Loucy (cell line): ENCODE measurements at regions not wholly inside any gene's neighbourhood (a gene's known extent, or its start where the extent isn't known, plus 50 kb on each side); places are given as distances from the start of the nearest gene placed in this dataset.

Experiments used
- H2AFZ ChIP-seq: fragments of 200-600 bp; sonication (generic); 2 replicates; pipeline ENCODE4 v1.6.0; 2016; ENCODE audit warnings: antibody characterized with exemption, mild to moderate bottlenecking, low read length, moderate library complexity
- H3F3A ChIP-seq: fragments of 200-600 bp; 2 replicates; pipeline ENCODE4 v1.6.0; 2016; ENCODE audit warnings: antibody characterized with exemption, low read depth, mild to moderate bottlenecking
- H3K27me3 ChIP-seq: fragments of 200-600 bp; sonication (generic); 2 replicates; pipeline ENCODE4 v1.6.1; 2014; ENCODE audit warnings: low read length, mild to moderate bottlenecking; ENCODE audit not compliant: insufficient read depth, poor library complexity, severe bottlenecking
- H3K36me3 ChIP-seq: fragments of 200-600 bp; sonication (generic); 2 replicates; pipeline ENCODE4 v1.6.1; 2016; ENCODE audit warnings: low read length; ENCODE audit not compliant: insufficient read depth
- H3K4me1 ChIP-seq: fragments of 200-600 bp; sonication (generic); 2 replicates; pipeline ENCODE4 v1.5.1; 2014; ENCODE audit warnings: low read length, mild to moderate bottlenecking; ENCODE audit not compliant: insufficient read depth, poor library complexity, severe bottlenecking
- H3K4me2 ChIP-seq: fragments of 200-600 bp; sonication (generic); 2 replicates; pipeline ENCODE4 v1.6.0; 2014; ENCODE audit warnings: antibody characterized with exemption, low read length, low read depth, mild to moderate bottlenecking; ENCODE audit not compliant: poor library complexity, severe bottlenecking
- H3K4me3 ChIP-seq: fragments of 200-600 bp; sonication (generic); 2 replicates; pipeline ENCODE4 v1.5.1; 2014; ENCODE audit warnings: low read length, mild to moderate bottlenecking, mixed read lengths; ENCODE audit not compliant: poor library complexity, severe bottlenecking
- H3K79me2 ChIP-seq: fragments of 200-600 bp; sonication (generic); 2 replicates; pipeline ENCODE4 v1.6.1; 2014; ENCODE audit warnings: low read length; ENCODE audit not compliant: insufficient read depth
- H3K9ac ChIP-seq: fragments of 200-600 bp; sonication (generic); 2 replicates; pipeline ENCODE4 v1.6.0; 2014; ENCODE audit warnings: mild to moderate bottlenecking, low read depth, low read length, moderate library complexity; ENCODE audit not compliant: poor library complexity, severe bottlenecking
- H3K9me2 ChIP-seq: fragments of 200-600 bp; sonication (generic); replicated peaks from 2 replicates; pipeline ENCODE4 v1.6.1; 2016; ENCODE audit warnings: low read depth, low read length, mixed read lengths
- H3K9me3 ChIP-seq: fragments of 200-600 bp; sonication (generic); 2 replicates; pipeline ENCODE4 v1.6.1; 2014; ENCODE audit warnings: mild to moderate bottlenecking, antibody characterized with exemption, low read length, low read depth; ENCODE audit not compliant: insufficient read depth
- H4K20me1 ChIP-seq: fragments of 200-600 bp; sonication (generic); 2 replicates; pipeline ENCODE4 v1.6.0; 2014; ENCODE audit warnings: antibody characterized with exemption, low read length, mild to moderate bottlenecking; ENCODE audit not compliant: insufficient read depth, poor library complexity, severe bottlenecking
- CTCF ChIP-seq: fragments of 200-600 bp; sonication (generic); conservative IDR thresholded peaks from 2 replicates; pipeline ENCODE4 v1.5.1; 2014; ENCODE audit warnings: mild to moderate bottlenecking, antibody characterized with exemption, low read length
- EZH2phosphoT487 ChIP-seq: fragments of 200-600 bp; IDR thresholded peaks from 2 replicates; pipeline ENCODE4 v1.6.1; 2018; ENCODE audit warnings: antibody characterized with exemption, mild to moderate bottlenecking, moderate library complexity, borderline replicate concordance

DNA sequence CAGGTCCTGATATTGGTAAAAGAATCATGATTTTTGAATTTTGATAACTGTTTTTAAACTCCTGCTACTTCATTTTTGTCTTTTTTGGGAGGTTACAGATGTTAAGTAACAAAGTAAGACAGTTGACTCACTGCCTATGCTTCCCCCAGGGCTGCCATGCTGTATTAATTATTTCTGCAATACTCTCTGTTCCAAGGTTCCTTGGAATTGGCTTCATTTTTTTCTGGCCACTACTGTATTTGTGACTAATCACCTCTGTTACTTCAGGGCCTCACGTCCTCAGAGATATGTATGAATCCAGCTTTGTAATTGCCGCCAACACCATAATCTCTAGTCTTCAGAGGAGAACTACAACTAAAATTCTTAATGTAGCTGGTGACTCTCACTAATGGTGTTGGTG lies 1729.3 kb downstream of the C4orf33 start:
- Histone ChIP-seq H3F3A (no peaks in the 10 kb centered on the region), H3K4me3 (no peak overlapping the region), H3K79me2 (no peaks in the 10 kb centered on the region), H3K9me3 (no peaks in the 10 kb centered on the region), H4K20me1 (no peaks in the 10 kb centered on the region), H3K9ac (no peak overlapping the region), H2AFZ (no peak overlapping the region), H3K27me3 (no peaks in the 10 kb centered on the region), H3K4me2 (no peak overlapping the region), H3K4me1 (no peaks in the 10 kb centered on the region), H3K36me3 (no peaks in the 10 kb centered on the region), H3K9me2 (no peaks in the 10 kb centered on the region)
- TF ChIP-seq CTCF = no peak
- no peak for TF ChIP-seq EZH2phosphoT487

DNA sequence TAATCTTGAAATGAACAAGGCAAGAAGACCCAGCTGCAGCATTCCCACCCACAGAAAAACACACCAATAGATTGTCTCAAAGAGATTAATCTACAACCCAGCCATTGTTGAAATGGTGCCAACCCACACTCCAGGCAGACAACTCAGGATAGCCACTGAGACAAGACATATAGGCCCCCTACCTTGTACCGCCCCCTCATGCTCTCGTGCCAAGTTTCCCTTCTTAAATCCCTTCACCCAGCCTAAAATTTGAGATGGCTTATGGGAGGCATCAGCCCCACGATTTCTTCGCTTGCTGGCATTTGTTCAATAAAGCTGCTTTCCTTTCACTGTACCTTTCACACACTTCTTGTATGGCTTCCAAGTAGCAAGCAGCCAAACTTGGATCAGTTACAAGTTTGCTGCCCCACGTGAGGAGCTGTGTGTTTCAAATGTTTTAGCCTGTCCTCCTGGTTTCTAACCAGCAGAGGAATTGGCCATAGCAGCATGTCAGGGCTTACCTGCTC lies 1754.1 kb downstream of the C4orf33 start:
- H3K9me2 ChIP-seq = no peaks in the 10 kb centered on the region
- H3K36me3 ChIP-seq = no peaks in the 10 kb centered on the region
- TF ChIP-seq EZH2phosphoT487 (no peak), CTCF (no peak)

GRCh38 chr4:130851107-130851506 lies 1755.2 kb downstream of the C4orf33 start:
- H3K9me3 ChIP-seq = no peaks in the 10 kb centered on the region
- H2AFZ ChIP-seq = no peak overlapping the region
- no peaks in the 10 kb centered on the region for H3K9me2 ChIP-seq
- no peaks in the 10 kb centered on the region for H3K36me3 ChIP-seq
- no peaks in the 10 kb centered on the region for H3K79me2 ChIP-seq
- no peaks in the 10 kb centered on the region for H3K27me3 ChIP-seq
- no peak overlapping the region for H3K9ac ChIP-seq
- no peak overlapping the region for H3K4me3 ChIP-seq
- TF ChIP-seq CTCF = no peak
- no peak for TF ChIP-seq EZH2phosphoT487
- no peaks in the 10 kb centered on the region for H3F3A ChIP-seq
- no peak overlapping the region for H3K4me2 ChIP-seq
- H4K20me1 ChIP-seq = no peaks in the 10 kb centered on the region
- no peaks in the 10 kb centered on the region for H3K4me1 ChIP-seq

More for the DNA sequence above, 1754.1 kb downstream of the C4orf33 start:
- Histone ChIP-seq H3K9ac (no peak overlapping the region), H3K4me3 (no peak overlapping the region), H3K4me2 (no peak overlapping the region), H3F3A (no peaks in the 10 kb centered on the region), H3K4me1 (no peaks in the 10 kb centered on the region), H4K20me1 (no peaks in the 10 kb centered on the region), H3K27me3 (no peaks in the 10 kb centered on the region), H2AFZ (no peak overlapping the region), H3K79me2 (no peaks in the 10 kb centered on the region), H3K9me3 (no peaks in the 10 kb centered on the region)
